OCI-LY1 (cell line): ENCODE measurements at regions not wholly inside any gene's neighbourhood (a gene's known extent, or its start where the extent isn't known, plus 50 kb on each side); places are given as distances from the start of the nearest gene placed in this dataset.

Source experiments
- EZH2 ChIP-seq: fragments of 200-600 bp; sonication (generic), shearing (Covaris generic); IDR thresholded peaks from 2 replicates; pipeline ENCODE4 v1.8.0; 2017; ENCODE audit warnings: borderline replicate concordance, mixed run types, mild to moderate bottlenecking, antibody characterized with exemption, low read length, moderate library complexity, mixed read lengths
- TF ChIP-seq, protein P1 (sequence below): fragments of 200-600 bp; sonication (generic), shearing (Covaris generic); IDR thresholded peaks from 2 replicates; pipeline ENCODE4 v1.5.1; 2017; ENCODE audit warnings: mild to moderate bottlenecking, antibody characterized with exemption, low read length, moderate library complexity, mixed read lengths

DNA sequence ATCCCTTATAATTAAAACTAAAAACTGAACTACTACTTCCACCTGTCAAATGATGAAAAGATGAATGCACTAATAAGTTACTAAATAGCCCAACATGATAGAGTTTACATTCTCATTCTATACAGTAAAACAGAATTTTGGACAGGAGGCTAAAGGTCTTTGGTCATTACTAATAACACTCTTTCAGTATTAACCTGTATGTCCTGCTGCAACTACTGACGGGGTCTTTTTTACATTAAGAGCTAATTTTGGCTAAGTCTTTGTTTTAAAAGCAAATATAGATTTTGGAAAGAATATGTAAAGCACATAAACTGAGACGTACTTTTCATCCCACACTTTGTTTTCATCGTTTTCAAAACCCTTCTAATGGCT, 175.4 kb upstream of the CDKN3 start:
- TF ChIP-seq EZH2, result no peak
- TF ChIP-seq, protein P1, sequence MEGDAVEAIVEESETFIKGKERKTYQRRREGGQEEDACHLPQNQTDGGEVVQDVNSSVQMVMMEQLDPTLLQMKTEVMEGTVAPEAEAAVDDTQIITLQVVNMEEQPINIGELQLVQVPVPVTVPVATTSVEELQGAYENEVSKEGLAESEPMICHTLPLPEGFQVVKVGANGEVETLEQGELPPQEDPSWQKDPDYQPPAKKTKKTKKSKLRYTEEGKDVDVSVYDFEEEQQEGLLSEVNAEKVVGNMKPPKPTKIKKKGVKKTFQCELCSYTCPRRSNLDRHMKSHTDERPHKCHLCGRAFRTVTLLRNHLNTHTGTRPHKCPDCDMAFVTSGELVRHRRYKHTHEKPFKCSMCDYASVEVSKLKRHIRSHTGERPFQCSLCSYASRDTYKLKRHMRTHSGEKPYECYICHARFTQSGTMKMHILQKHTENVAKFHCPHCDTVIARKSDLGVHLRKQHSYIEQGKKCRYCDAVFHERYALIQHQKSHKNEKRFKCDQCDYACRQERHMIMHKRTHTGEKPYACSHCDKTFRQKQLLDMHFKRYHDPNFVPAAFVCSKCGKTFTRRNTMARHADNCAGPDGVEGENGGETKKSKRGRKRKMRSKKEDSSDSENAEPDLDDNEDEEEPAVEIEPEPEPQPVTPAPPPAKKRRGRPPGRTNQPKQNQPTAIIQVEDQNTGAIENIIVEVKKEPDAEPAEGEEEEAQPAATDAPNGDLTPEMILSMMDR, result no peak
